Upper lobe of right lung (tissue), 1 donor: ENCODE measurements at regions not wholly inside any gene's neighbourhood (a gene's known extent, or its start where the extent isn't known, plus 50 kb on each side); places are given as distances from the start of the nearest gene placed in this dataset.

Experiments used
- ATAC-seq: fragments of 200-7000 bp; cut with Tn5 transposase; one replicate; pipeline ENCODE4 v1.9.1; 2020; ENCODE audit warnings: mild to moderate bottlenecking, moderate library complexity
- DNase-seq: peaks from one replicate; pipeline ENCODE4 v3.0.0-alpha.2; 2020
- H3K27ac ChIP-seq: fragments of 200-600 bp; one replicate; pipeline ENCODE4 v1.8.0; 2022
- H3K27me3 ChIP-seq: fragments of 200-600 bp; one replicate; pipeline ENCODE4 v1.8.0; 2022; ENCODE audit warnings: mild to moderate bottlenecking
- H3K36me3 ChIP-seq: fragments of 200-600 bp; one replicate; pipeline ENCODE4 v1.8.0; 2022
- H3K4me1 ChIP-seq: fragments of 200-600 bp; one replicate; pipeline ENCODE4 v1.8.0; 2022
- H3K4me3 ChIP-seq: fragments of 200-600 bp; one replicate; pipeline ENCODE4 v1.8.0; 2022; ENCODE audit warnings: mild to moderate bottlenecking
- H3K9me3 ChIP-seq: fragments of 200-600 bp; one replicate; pipeline ENCODE4 v1.8.0; 2022
- intact Hi-C: fragments of 100-400 bp; cut with DNase I; formaldehyde crosslinking; loops from one replicate; pipeline ENCODE4 v1.11.0; 2022
- TF ChIP-seq, protein P1 (sequence below): fragments of 200-600 bp; IDR thresholded peaks from one replicate; pipeline ENCODE4 v1.8.0; 2022; ENCODE audit warnings: antibody characterized with exemption
- donor health status: DM: no; HTN: yes; CAD: no; lungs with severe emphysema.

DNA sequence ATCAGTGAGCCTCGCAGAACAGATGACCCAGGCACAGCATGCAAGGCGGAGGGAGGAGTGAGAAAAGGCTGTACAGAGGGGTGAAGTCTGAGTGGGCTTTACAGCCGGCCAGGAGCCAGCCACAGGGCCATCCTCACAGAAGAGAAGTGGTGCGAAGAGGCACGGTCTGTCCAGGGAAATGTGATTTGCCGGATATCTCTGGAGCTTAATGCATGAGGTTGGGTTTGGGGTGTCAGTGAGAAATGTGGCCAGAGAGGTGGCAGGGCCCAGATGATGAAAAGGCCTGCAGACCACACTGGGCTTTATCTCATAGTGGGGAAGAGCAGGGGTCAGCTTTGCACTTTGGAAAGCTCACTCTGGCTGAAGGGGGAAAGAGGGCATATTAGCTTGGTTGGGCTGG, 255.2 kb downstream of the BUD13 start:
- DNase-seq (no peak), ATAC-seq (no peak)
- Histone ChIP-seq H3K36me3 (no peaks in the 10 kb centered on the region), H3K4me3 (no peak overlapping the region), H3K27me3 (peaks cover 8% of the 10 kb centered on the region), H3K4me1 (no peaks in the 10 kb centered on the region), H3K27ac (no peak overlapping the region), H3K9me3 (no peaks in the 10 kb centered on the region)
- TF ChIP-seq, protein P1, sequence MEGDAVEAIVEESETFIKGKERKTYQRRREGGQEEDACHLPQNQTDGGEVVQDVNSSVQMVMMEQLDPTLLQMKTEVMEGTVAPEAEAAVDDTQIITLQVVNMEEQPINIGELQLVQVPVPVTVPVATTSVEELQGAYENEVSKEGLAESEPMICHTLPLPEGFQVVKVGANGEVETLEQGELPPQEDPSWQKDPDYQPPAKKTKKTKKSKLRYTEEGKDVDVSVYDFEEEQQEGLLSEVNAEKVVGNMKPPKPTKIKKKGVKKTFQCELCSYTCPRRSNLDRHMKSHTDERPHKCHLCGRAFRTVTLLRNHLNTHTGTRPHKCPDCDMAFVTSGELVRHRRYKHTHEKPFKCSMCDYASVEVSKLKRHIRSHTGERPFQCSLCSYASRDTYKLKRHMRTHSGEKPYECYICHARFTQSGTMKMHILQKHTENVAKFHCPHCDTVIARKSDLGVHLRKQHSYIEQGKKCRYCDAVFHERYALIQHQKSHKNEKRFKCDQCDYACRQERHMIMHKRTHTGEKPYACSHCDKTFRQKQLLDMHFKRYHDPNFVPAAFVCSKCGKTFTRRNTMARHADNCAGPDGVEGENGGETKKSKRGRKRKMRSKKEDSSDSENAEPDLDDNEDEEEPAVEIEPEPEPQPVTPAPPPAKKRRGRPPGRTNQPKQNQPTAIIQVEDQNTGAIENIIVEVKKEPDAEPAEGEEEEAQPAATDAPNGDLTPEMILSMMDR, result no peak
- intact Hi-C loops, result no loop called here

DNA sequence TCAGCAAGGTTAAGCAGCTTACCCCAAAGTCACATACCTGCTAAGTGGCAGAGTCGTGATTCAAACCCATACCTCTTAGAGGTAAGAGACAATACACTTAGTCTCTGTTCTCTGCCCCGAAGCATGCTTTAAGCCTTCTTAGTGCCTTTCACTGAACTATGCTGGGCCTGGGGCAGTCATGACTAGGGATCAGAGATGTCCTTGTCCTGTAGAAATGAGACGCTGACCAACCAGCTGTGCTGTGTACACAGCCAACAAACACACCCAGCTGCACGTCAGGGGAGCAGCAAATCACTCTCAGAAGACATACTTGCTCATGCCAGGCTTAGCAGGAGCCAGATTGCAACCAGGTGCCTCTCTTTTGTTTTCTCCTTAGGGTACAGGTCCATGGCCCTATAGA, 255.7 kb downstream of the BUD13 start:
- TF ChIP-seq, protein P1, result no peak
- H3K27ac ChIP-seq, result no peak overlapping the region
- H3K4me3 ChIP-seq, result no peak overlapping the region
- intact Hi-C loops, result no loop called here
- no peaks in the 10 kb centered on the region for H3K9me3 ChIP-seq
- DNase-seq, result no peak
- no peaks in the 10 kb centered on the region for H3K36me3 ChIP-seq
- peaks cover 8% of the 10 kb centered on the region for H3K27me3 ChIP-seq
- no peaks in the 10 kb centered on the region for H3K4me1 ChIP-seq
- no peak for ATAC-seq

DNA sequence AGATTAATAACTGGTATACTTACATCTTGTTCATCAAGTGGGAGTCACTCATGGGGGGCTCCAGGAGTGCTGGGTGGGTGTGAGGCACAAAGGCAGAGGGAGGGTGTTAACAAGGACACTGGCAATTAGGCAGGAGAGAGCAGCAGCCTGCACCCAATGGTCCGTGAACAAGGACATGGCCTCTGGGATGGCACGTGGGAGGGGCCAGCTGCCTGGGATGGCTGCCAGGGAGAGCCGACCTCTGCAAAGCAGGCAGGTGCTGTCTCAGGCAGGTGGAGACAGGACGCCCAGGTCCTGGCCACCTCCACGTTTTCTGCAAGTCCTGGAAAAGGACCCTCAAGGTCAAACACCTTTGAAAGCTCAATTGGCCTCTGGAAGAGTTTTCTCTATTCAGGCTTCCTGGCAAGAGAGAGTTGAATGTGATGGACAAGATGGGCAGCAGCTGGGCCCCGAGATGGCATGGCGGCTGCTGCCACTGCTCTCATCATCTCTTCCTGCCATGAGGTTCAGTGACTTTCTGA, 257.1 kb downstream of the BUD13 start:
- Histone ChIP-seq H3K4me1 (no peaks in the 10 kb centered on the region), H3K36me3 (no peaks in the 10 kb centered on the region), H3K27ac (no peak overlapping the region), H3K27me3 (peaks cover 8% of the 10 kb centered on the region), H3K4me3 (no peak overlapping the region), H3K9me3 (no peaks in the 10 kb centered on the region)
- DNase-seq, result no peak
- TF ChIP-seq, protein P1, result no peak
- intact Hi-C loops, result no loop called here
- ATAC-seq, result no peak

DNA sequence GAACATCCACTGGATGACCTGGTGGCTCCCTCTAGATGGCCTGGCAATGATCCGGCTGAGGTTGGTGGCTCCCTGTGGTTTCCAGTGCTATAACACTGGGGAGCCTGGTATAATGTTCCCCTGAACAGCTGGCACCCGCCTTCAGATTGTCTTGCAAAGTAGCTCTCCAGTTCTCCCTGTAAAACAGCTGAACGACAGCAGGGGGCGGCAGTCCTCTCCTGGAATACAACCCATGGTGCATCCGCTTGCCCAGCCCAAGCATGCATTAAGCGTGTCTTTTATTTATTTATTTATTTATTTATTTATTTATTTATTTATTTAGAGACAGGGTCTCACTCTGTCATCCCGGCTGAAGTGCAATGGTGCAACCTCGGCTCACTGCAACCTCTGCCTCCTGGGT, 258.9 kb downstream of the BUD13 start:
- ATAC-seq, result peak; percentile 22
- Histone ChIP-seq H3K4me1 (no peaks in the 10 kb centered on the region), H3K4me3 (no peak overlapping the region), H3K9me3 (no peaks in the 10 kb centered on the region), H3K27me3 (peaks cover 8% of the 10 kb centered on the region), H3K36me3 (no peaks in the 10 kb centered on the region), H3K27ac (no peak overlapping the region)
- TF ChIP-seq, protein P1, result peak; percentile 35
- intact Hi-C loops, result no loop called here
- no peak for DNase-seq

DNA sequence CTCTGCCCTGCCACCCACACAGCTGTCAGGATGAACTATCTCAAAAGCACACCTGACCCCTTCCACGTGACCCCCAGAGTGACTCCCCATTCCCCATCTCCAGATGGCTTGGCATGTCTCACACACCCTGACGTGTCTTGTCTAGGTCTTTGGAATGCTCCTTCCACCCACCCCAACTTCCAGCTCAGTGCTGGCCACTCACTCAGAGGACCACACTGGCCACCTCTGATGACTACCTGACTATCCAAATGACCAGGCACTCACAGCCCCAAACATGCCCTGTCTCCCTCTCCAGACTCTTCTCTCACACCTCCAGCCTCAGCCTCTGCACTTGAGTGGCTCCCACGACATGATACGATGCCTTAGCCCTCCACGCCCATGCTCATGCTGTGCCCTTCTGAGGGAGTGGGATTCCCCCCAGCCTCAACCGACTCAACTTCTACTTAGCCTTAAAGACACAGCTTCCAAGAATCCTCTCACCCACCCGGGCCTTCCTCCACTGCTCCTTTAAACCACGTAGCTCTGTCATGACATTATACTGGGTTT, 259.4 kb downstream of the BUD13 start:
- Histone ChIP-seq H3K9me3 (no peaks in the 10 kb centered on the region), H3K27ac (no peak overlapping the region), H3K4me3 (no peak overlapping the region), H3K36me3 (no peaks in the 10 kb centered on the region), H3K27me3 (peaks cover 8% of the 10 kb centered on the region), H3K4me1 (no peaks in the 10 kb centered on the region)
- DNase-seq (no peak), ATAC-seq (no peak)
- TF ChIP-seq, protein P1, result no peak
- intact Hi-C loops, result no loop called here

DNA sequence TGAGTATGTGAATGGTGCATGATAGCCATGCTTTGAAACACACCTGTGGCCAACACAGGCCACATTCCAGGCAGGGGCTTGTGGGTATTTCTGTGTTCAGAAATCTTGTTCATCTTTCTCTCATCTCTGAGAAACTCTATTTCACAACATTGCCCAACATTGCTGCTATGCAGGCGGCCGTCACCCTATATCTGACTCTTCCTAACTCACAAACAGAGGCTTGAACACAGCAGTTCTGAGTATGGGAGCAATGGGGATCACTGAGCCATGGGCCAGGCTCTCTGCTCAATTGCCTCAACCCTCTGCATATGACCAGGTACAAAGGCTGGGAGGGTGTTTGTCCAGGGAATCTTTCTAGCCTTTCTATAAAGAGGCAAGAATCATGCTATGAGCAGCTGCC, 259.9 kb downstream of the BUD13 start:
- Histone ChIP-seq H3K27ac (no peak overlapping the region), H3K4me1 (no peaks in the 10 kb centered on the region), H3K4me3 (no peak overlapping the region), H3K27me3 (peaks cover 8% of the 10 kb centered on the region), H3K9me3 (no peaks in the 10 kb centered on the region), H3K36me3 (no peaks in the 10 kb centered on the region)
- intact Hi-C loops, result no loop called here
- no peak for DNase-seq
- TF ChIP-seq, protein P1, result no peak
- ATAC-seq, result no peak
